ENCODE measurements at regions not wholly inside any gene's neighbourhood (a gene's known extent, or its start where the extent isn't known, plus 50 kb on each side); places are given as distances from the start of the nearest gene placed in this dataset.

DNA sequence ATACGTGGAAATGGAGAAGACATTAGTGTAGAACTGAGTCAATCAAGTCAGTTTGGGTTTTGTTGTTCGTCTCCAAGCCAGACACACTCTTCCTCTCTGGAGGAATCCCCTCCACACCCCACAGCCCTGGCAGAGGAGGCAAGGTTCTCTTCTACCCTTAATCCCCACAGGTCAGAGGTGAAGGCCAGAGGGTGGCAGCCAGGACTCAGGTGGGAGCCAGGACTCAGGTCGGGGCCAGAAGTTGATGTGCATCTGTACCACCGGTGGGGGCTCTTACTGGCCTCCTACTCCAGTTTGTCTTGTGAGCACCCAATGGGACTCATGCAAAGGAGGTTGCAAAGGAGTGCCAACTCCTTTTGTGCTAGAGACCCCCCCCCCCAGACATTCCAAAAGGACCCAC is 126.4 kb downstream of the TBXT start:
- TF ChIP-seq, protein P1, sequence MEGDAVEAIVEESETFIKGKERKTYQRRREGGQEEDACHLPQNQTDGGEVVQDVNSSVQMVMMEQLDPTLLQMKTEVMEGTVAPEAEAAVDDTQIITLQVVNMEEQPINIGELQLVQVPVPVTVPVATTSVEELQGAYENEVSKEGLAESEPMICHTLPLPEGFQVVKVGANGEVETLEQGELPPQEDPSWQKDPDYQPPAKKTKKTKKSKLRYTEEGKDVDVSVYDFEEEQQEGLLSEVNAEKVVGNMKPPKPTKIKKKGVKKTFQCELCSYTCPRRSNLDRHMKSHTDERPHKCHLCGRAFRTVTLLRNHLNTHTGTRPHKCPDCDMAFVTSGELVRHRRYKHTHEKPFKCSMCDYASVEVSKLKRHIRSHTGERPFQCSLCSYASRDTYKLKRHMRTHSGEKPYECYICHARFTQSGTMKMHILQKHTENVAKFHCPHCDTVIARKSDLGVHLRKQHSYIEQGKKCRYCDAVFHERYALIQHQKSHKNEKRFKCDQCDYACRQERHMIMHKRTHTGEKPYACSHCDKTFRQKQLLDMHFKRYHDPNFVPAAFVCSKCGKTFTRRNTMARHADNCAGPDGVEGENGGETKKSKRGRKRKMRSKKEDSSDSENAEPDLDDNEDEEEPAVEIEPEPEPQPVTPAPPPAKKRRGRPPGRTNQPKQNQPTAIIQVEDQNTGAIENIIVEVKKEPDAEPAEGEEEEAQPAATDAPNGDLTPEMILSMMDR (IDR thresholded peaks at IDR 0.05): no peak
- no peak for TF ChIP-seq POLR2A (IDR thresholded peaks at IDR 0.05)

Data from uterus (tissue), 2 donors.